HG02870 (cell line): ENCODE measurements at regions not wholly inside any gene's neighbourhood (a gene's known extent, or its start where the extent isn't known, plus 50 kb on each side); places are given as distances from the start of the nearest gene placed in this dataset.

Experiments
- ATAC-seq: cut with Tn5 transposase; IDR thresholded peaks from one replicate; pipeline ENCODE4 v1.9.1; 2021; ENCODE audit warnings: mild to moderate bottlenecking, moderate library complexity; ENCODE audit not compliant: unreplicated experiment

DNA sequence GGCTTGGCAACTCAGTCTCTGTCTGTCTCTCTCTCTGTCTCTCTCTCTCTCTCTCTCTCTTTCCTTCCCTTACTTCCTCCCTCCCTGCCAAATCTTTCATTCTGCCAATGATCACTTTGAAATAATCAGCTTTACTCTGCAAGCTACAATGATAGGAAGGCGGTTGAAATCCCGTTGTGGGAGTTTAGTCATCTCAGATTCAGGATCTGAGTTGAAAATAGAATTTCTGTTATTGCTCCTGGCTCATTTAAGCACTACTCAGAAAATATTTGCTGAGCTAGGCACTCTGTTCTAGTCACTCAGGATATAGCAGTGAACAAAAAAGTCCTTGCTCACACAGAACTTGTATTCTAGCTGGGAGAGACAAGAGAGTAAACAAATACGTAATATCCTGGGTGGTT lies 56.3 kb upstream of the DCTD start:
- ATAC-seq: no peak

DNA sequence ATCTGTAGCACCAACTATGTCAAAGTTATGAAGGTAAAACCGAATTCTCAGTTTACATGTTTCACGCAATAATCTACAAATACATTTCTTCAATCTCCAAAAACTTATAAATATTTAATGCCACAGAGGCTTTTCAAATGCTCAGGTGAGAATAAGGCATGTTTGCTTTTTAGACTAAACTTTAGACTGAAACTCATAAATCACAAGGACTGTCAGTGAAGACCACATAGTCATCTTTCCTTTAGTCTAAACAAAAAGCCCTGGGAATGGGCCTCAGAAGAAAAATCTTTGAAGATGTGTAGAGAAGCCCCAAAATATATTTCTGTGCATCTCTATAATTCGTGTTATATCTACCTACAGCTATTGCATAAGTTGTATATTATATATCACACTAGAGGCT lies 54.5 kb upstream of the DCTD start:
- no peak for ATAC-seq

DNA sequence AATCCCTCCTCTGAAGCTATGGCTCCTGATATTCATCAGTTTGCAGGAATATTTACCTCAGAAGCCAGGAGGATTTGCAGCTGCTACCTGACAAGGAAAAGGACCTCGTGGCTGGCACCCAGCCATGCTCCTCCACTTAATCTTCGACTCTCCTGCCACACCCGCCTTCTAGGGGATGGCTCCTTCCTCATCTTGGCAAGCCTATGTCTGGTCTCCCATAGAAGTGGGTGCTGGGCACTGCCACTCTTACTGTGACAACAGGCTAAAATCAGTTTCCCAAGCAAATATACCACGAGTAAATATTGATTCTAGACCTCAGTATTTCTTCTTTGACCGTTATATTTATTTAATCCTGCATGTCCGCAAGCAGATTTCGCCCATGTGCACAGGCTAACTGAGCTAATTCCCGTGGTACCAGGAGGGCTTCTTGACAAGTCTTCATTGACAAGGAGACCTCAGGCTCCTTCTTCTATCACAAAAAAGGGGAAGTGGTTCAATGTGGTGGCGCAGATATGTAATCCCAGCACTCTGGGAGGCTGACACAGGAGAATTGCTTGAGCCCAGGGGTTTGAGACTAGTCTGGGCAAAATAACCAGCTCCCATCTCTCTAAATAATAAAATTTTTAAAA lies 52.6 kb upstream of the DCTD start:
- ATAC-seq: peak; percentile 72

DNA sequence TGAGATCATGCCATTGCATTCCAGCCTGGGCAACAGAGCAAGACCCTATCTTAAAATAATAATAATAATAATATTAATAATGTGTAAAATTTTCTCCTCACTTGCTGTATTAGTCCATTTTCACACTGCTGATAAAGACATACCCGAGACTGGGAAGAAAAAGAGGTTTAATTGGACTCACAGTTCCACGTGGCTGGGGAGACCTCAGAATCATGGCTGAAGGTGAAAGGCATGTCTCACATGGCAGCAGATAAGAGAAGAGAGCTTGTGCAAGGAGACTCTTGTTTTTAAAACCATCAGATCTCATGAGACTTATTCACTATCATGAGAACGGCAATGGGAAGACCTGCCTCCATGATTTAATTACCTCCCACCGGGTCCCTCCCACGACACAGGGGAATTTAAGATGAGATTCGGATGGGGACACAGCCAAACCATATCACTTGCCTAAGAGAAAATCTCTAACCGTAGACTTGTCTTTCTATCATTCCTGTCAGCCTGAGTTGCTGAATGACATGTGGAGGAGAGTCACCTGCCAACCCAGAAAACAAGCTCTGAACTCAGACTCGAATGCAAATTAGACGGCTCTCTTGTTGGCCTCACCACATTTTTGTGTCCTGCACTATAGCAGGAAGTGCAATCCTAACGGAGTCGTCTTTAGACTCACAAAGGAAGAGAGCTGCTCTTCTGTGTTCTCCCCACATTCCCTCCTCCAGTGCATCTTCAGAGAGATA lies 51.9 kb upstream of the DCTD start:
- no peak for ATAC-seq

DNA sequence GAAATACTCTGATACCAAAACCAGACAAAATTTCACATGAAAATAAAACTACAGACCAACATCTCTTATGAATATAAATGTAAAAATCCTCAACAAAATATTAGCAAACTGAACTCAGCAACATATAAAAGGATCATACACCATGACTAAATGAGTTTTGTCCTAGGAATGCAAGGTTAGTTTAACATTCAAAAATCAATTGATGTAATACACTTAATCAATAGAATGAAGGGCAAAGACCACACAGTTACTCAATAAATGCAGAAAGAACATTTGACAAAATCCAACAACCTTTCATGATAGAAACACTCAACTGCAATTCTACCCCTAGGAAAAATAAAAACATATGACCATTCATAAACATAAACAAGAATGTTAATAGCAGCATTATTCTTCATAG lies 50.2 kb upstream of the DCTD start:
- ATAC-seq: no peak
